ENCODE measurements at regions not wholly inside any gene's neighbourhood (a gene's known extent, or its start where the extent isn't known, plus 50 kb on each side); places are given as distances from the start of the nearest gene placed in this dataset.

- TF ChIP-seq, protein P1, sequence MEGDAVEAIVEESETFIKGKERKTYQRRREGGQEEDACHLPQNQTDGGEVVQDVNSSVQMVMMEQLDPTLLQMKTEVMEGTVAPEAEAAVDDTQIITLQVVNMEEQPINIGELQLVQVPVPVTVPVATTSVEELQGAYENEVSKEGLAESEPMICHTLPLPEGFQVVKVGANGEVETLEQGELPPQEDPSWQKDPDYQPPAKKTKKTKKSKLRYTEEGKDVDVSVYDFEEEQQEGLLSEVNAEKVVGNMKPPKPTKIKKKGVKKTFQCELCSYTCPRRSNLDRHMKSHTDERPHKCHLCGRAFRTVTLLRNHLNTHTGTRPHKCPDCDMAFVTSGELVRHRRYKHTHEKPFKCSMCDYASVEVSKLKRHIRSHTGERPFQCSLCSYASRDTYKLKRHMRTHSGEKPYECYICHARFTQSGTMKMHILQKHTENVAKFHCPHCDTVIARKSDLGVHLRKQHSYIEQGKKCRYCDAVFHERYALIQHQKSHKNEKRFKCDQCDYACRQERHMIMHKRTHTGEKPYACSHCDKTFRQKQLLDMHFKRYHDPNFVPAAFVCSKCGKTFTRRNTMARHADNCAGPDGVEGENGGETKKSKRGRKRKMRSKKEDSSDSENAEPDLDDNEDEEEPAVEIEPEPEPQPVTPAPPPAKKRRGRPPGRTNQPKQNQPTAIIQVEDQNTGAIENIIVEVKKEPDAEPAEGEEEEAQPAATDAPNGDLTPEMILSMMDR (IDR thresholded peaks at IDR 0.05) = no peak
- peak; percentile 47 for TF ChIP-seq EZH2 (IDR thresholded peaks at IDR 0.05; ENCODE audit: borderline replicate concordance, insufficient read depth, low read depth, low read length, poor library complexity, severe bottlenecking)
Observed at GRCh38 chr13:50130123-50130946, 115.1 kb downstream of the KCNRG start.
